ENCODE measurements at regions not wholly inside any gene's neighbourhood (a gene's known extent, or its start where the extent isn't known, plus 50 kb on each side); places are given as distances from the start of the nearest gene placed in this dataset.

GRCh38 chr2:60678551-60678950 lies 77.5 kb upstream of the PAPOLG start:
- no peak for DNase-seq (ENCODE audit: extremely low spot score, unreplicated experiment)
- Mint-ChIP-seq H3K4me3 (no peak overlapping the region), H3K27ac (no peak overlapping the region), H3K9me3 (no peaks in the 10 kb centered on the region), H3K36me3 (no peaks in the 10 kb centered on the region), H3K27me3 (peaks cover 22% of the 10 kb centered on the region), H3K4me1 (ENCODE audit: unreplicated experiment) (no peaks in the 10 kb centered on the region)
- TF ChIP-seq, protein P1, sequence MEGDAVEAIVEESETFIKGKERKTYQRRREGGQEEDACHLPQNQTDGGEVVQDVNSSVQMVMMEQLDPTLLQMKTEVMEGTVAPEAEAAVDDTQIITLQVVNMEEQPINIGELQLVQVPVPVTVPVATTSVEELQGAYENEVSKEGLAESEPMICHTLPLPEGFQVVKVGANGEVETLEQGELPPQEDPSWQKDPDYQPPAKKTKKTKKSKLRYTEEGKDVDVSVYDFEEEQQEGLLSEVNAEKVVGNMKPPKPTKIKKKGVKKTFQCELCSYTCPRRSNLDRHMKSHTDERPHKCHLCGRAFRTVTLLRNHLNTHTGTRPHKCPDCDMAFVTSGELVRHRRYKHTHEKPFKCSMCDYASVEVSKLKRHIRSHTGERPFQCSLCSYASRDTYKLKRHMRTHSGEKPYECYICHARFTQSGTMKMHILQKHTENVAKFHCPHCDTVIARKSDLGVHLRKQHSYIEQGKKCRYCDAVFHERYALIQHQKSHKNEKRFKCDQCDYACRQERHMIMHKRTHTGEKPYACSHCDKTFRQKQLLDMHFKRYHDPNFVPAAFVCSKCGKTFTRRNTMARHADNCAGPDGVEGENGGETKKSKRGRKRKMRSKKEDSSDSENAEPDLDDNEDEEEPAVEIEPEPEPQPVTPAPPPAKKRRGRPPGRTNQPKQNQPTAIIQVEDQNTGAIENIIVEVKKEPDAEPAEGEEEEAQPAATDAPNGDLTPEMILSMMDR (conservative IDR thresholded peaks at IDR 0.05): no peak

DNA sequence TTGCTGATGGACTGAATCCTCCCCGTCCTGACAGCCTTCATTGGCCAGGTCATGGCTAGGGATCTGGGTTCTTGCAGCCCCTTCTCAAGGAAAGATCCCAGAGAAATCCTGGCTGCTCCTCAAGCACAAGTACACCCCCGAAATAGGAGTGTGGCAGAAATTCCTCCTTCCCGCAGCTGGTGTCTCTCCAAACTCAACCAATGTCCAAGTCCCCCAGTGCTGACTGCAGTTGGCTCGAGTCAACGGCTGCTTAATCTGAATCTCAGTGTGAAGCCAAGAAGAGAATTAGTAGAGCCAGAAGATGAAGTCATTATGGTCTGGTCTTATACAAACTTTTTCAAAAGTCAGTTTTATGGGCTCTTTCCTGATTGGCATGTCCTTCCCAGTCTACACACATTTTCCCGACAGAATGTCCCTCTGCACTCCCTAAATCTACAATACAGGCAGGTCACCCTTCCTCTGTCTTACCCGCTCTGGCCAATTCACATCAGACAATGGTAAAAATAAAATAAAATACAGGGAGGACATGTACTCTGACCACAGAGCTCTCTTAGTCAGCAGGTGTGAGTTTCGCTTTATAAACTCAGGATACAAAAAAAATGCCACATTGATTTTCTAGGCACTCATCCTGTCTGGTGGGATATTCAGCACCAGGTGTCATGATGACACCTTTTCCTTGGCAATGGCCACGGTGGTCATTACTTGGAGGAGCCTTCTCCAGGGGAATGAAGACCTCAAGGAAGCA lies 76.9 kb upstream of the PAPOLG start:
- Mint-ChIP-seq H3K4me1 (ENCODE audit: unreplicated experiment) (no peaks in the 10 kb centered on the region), H3K27ac (no peak overlapping the region), H3K9me3 (no peaks in the 10 kb centered on the region), H3K27me3 (peaks cover 22% of the 10 kb centered on the region), H3K36me3 (no peaks in the 10 kb centered on the region), H3K4me3 (no peak overlapping the region)
- no peak for DNase-seq (ENCODE audit: extremely low spot score, unreplicated experiment)
- TF ChIP-seq, protein P1 (conservative IDR thresholded peaks at IDR 0.05): no peak

DNA sequence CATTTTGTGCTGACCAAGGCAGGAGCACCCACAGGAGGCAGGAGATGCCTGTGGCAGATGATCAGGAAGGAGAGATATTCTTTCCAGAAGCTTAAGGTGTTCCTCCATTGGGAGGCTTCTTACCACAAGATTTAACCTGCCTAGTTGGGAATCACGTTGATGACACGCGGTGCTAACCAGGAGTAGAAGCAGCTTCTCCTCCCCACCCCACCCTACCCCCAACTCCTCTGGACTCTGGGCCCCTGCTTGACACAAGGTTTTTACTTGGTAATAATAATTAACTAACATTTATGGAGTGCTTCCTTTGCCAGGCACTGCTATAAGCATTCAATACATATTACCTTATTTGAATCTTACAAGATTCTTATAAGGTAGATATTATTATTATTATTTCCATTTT lies 62.5 kb upstream of the PAPOLG start:
- no peaks in the 10 kb centered on the region for H3K27me3 Mint-ChIP-seq
- no peaks in the 10 kb centered on the region for H3K4me1 Mint-ChIP-seq (ENCODE audit: unreplicated experiment)
- no peak overlapping the region for H3K27ac Mint-ChIP-seq
- peaks cover under 1% of the 10 kb centered on the region for H3K9me3 Mint-ChIP-seq
- TF ChIP-seq, protein P1 (conservative IDR thresholded peaks at IDR 0.05): no peak
- H3K4me3 Mint-ChIP-seq: no peak overlapping the region
- DNase-seq (ENCODE audit: extremely low spot score, unreplicated experiment): no peak
- no peaks in the 10 kb centered on the region for H3K36me3 Mint-ChIP-seq

GRCh38 chr2:60695793-60696192 lies 60.3 kb upstream of the PAPOLG start:
- TF ChIP-seq, protein P1 (conservative IDR thresholded peaks at IDR 0.05): no peak
- Mint-ChIP-seq H3K9me3 (no peaks in the 10 kb centered on the region), H3K4me3 (no peak overlapping the region), H3K27ac (no peak overlapping the region), H3K27me3 (no peaks in the 10 kb centered on the region), H3K36me3 (no peaks in the 10 kb centered on the region), H3K4me1 (ENCODE audit: unreplicated experiment) (no peaks in the 10 kb centered on the region)
- DNase-seq (ENCODE audit: extremely low spot score, unreplicated experiment): no peak

GRCh38 chr2:60699617-60700016 lies 56.5 kb upstream of the PAPOLG start:
- no peak for DNase-seq (ENCODE audit: extremely low spot score, unreplicated experiment)
- Mint-ChIP-seq H3K27ac (no peak overlapping the region), H3K27me3 (no peaks in the 10 kb centered on the region), H3K4me3 (no peak overlapping the region), H3K9me3 (no peaks in the 10 kb centered on the region), H3K4me1 (ENCODE audit: unreplicated experiment) (no peaks in the 10 kb centered on the region), H3K36me3 (no peaks in the 10 kb centered on the region)
- TF ChIP-seq, protein P1 (conservative IDR thresholded peaks at IDR 0.05): no peak

All from type B pancreatic cell (in vitro differentiated cells).